Keratinocyte (primary cell): ENCODE measurements at regions not wholly inside any gene's neighbourhood (a gene's known extent, or its start where the extent isn't known, plus 50 kb on each side); places are given as distances from the start of the nearest gene placed in this dataset.
"Not testable (repeated sequence)": the region's sequence is repeated elsewhere in the genome, so short reads cannot be mapped to it uniquely, and the experiment has no call there.

Experiments
- CTCF ChIP-seq, 3 experiments: IDR thresholded peaks in 1 of 3; conservative IDR thresholded peaks in 1 of 3; optimal IDR thresholded peaks in 1 of 3; 2 replicates in 2 of 3; 3 replicates in 1 of 3; pipeline versions ENCODE3 to v1.5.1; 2011; ENCODE audit warnings: low read length in 3 of 3, mild to moderate bottlenecking in 3 of 3, moderate library complexity in 2 of 3, control low read depth in 1 of 3, inconsistent platforms in 1 of 3; ENCODE audit not compliant: insufficient read depth in 2 of 3; ENCODE audit errors: extremely low read depth in 1 of 3
- EZH2 ChIP-seq: IDR thresholded peaks from one replicate; pipeline ENCODE4 v1.6.1; 2012; ENCODE audit warnings: inconsistent platforms, mild to moderate bottlenecking, low read length, moderate library complexity

DNA sequence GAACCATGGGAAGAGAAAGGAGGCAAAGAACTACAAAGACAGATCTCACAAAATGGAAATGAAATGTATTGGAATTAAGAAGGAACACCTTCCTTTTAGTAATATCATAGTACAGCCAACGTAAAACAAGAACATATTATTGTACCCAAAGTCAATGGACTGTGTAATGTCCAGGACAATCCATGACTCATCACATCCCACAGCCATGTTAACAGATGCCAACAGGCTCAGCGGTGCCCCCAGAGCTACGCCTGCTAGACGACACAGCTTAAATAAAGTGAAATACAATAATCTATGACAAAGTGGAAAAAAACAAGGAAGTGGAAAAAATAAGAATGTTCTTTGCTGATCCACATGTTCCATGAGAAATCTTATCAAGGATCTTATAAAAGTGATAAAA lies 140.8 kb downstream of the SPATA31A1 start:
- TF ChIP-seq CTCF (optimal IDR thresholded peaks at IDR 0.05 in 1 of 3, IDR thresholded peaks at IDR 0.05 in 1 of 3, conservative IDR thresholded peaks at IDR 0.05 in 1 of 3; ENCODE audit: extremely low read depth in 1 of 3, insufficient read depth in 2 of 3, low read length in 3 of 3); EZH2: not testable (repeated sequence)
